PC-3 (cell line): ENCODE measurements at regions not wholly inside any gene's neighbourhood (a gene's known extent, or its start where the extent isn't known, plus 50 kb on each side); places are given as distances from the start of the nearest gene placed in this dataset.
A peak's percentile ranks its signal among the peaks of the same experiment; 100 is the strongest.

ENCODE experiments used
- ATAC-seq: fragments of 200-7000 bp; cut with Tn5 transposase; 2 replicates; pipeline ENCODE4 v1.9.1; 2020; ENCODE audit warnings: mild to moderate bottlenecking, moderate library complexity
- BruUV-seq: library from RNA; stranded (reverse); fragments of 400-500 nt; replicated peaks from 2 replicates; lab custom pipeline; 2021; lab: Mats Ljungman, UMichigan
- CTCF ChIA-PET: fragments of 300-600 bp; sonication (Branson Sonifier 250); formaldehyde crosslinking; loops from one replicate; lab custom pipeline; 2022; ENCODE audit warnings: antibody characterized with exemption; lab: Charles Lee
- POLR2A ChIA-PET: fragments of 300-600 bp; sonication (Branson Sonifier 250); formaldehyde crosslinking; loops from one replicate; lab custom pipeline; 2022; ENCODE audit warnings: antibody characterized with exemption; ENCODE audit not compliant: unreplicated experiment; lab: Charles Lee
- DNase-seq: peaks from one replicate; pipeline ENCODE4 v3.0.0-alpha.2; 2015
- H2AFZ ChIP-seq: fragments of 300-600 bp; sonication (generic); 2 replicates; pipeline ENCODE4 v1.6.0; 2016; ENCODE audit warnings: antibody characterized with exemption, low read length
- H3F3A ChIP-seq: fragments of 300-600 bp; sonication (generic); one replicate; pipeline ENCODE4 v1.6.0; 2017; ENCODE audit warnings: antibody characterized with exemption, low read length, control low read depth, mild to moderate bottlenecking; ENCODE audit not compliant: unreplicated experiment
- H3K27ac ChIP-seq: fragments of 300-600 bp; sonication (generic); 2 replicates; pipeline ENCODE4 v1.5.1; 2016; ENCODE audit warnings: mild to moderate bottlenecking, low read length
- H3K27me3 ChIP-seq: fragments of 300-600 bp; sonication (generic); 2 replicates; pipeline ENCODE4 v1.6.1; 2016; ENCODE audit warnings: low read length, mixed read lengths
- H3K36me3 ChIP-seq: fragments of 300-600 bp; sonication (generic); 2 replicates; pipeline ENCODE4 v1.6.1; 2016; ENCODE audit warnings: low read depth, mixed run types, low read length, mixed read lengths
- H3K4me1 ChIP-seq: fragments of 300-600 bp; sonication (generic); 2 replicates; pipeline ENCODE4 v1.5.1; 2016; ENCODE audit warnings: low read length; ENCODE audit not compliant: insufficient read depth
- H3K4me2 ChIP-seq: fragments of 300-600 bp; sonication (generic); 2 replicates; pipeline ENCODE4 v1.6.0; 2016; ENCODE audit warnings: low read length
- H3K4me3 ChIP-seq: fragments of 300-600 bp; sonication (generic); 2 replicates; pipeline ENCODE4 v1.5.1; 2016; ENCODE audit warnings: mild to moderate bottlenecking, low read length, mixed read lengths
- H3K79me2 ChIP-seq: fragments of 300-600 bp; sonication (generic); 2 replicates; pipeline ENCODE4 v1.6.1; 2017; ENCODE audit warnings: low read length, mixed read lengths
- H3K9ac ChIP-seq: fragments of 300-600 bp; sonication (generic); 2 replicates; pipeline ENCODE4 v1.6.0; 2016; ENCODE audit warnings: mild to moderate bottlenecking, low read length
- H3K9me2 ChIP-seq: fragments of 300-600 bp; sonication (generic); replicated peaks from 2 replicates; pipeline ENCODE4 v1.6.1; 2016; ENCODE audit warnings: mixed run types, low read length, mixed read lengths
- H3K9me3 ChIP-seq: fragments of 300-600 bp; sonication (generic); 2 replicates; pipeline ENCODE4 v1.6.1; 2016; ENCODE audit warnings: low read length, mixed read lengths
- H4K20me1 ChIP-seq: fragments of 300-600 bp; sonication (generic); 2 replicates; pipeline ENCODE4 v1.6.1; 2016; ENCODE audit warnings: low read length, mixed read lengths
- CTCF ChIP-seq: fragments of 300-600 bp; sonication (generic); conservative IDR thresholded peaks from 2 replicates; pipeline ENCODE4 v1.5.1; 2017; ENCODE audit warnings: antibody characterized with exemption, low read depth, mild to moderate bottlenecking, low read length
- EZH2 ChIP-seq: fragments of 300-600 bp; sonication (generic); IDR thresholded peaks from one replicate; pipeline ENCODE4 v1.6.1; 2017; ENCODE audit warnings: antibody characterized with exemption, mild to moderate bottlenecking, low read length; ENCODE audit not compliant: unreplicated experiment
- EZH2phosphoT487 ChIP-seq: fragments of 300-600 bp; sonication (generic); IDR thresholded peaks from 2 replicates; pipeline ENCODE4 v1.6.1; 2018; ENCODE audit warnings: mild to moderate bottlenecking, antibody characterized with exemption, low read length, borderline replicate concordance
- intact Hi-C: fragments of 100-400 bp; cut with micrococcal nuclease; formaldehyde crosslinking; loops from 2 replicates; pipeline ENCODE4 v1.9.0; 2023

DNA sequence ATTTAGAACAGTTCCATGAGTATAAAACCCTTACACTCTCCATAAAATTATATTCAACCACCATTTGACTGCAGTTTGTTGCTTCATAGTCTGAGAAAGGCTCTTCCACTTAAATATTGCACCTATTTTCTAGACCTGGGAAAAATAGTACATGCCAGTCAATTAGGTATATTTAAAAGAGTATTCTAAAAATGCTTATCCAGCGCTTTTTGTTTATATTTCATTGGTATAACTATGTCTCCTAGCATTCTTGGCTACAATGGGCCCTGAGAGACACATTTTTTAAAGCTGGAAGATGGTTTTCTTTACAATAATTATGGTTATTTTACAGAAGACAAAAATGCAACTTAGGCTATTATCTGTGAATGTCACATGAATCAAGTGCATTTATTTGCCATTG lies 439.4 kb downstream of the KCNJ18 start:
- Histone ChIP-seq H3K4me3 (no peak overlapping the region), H3K9ac (no peak overlapping the region), H3K79me2 (no peaks in the 10 kb centered on the region), H3K9me3 (peaks cover 33% of the 10 kb centered on the region), H3F3A (no peaks in the 10 kb centered on the region), H2AFZ (no peak overlapping the region), H3K36me3 (no peaks in the 10 kb centered on the region), H3K9me2 (no peaks in the 10 kb centered on the region), H3K4me2 (no peak overlapping the region), H4K20me1 (no peaks in the 10 kb centered on the region), H3K27ac (no peak overlapping the region), H3K27me3 (no peaks in the 10 kb centered on the region), H3K4me1 (no peaks in the 10 kb centered on the region)
- ATAC-seq: no peak
- ChIA-PET CTCF (interaction anchor here (0.6 kb wide), 1 partner anchor 154 kb away, joined by 4 read pairs; no protein-coding TSS in a partner anchor), POLR2A (no interaction called here)
- no peak for DNase-seq
- no peak for TF ChIP-seq EZH2
- TF ChIP-seq CTCF: no peak
- no peak for TF ChIP-seq EZH2phosphoT487
- no TSS peak for BruUV-seq
- intact Hi-C loops: no loop called here

DNA sequence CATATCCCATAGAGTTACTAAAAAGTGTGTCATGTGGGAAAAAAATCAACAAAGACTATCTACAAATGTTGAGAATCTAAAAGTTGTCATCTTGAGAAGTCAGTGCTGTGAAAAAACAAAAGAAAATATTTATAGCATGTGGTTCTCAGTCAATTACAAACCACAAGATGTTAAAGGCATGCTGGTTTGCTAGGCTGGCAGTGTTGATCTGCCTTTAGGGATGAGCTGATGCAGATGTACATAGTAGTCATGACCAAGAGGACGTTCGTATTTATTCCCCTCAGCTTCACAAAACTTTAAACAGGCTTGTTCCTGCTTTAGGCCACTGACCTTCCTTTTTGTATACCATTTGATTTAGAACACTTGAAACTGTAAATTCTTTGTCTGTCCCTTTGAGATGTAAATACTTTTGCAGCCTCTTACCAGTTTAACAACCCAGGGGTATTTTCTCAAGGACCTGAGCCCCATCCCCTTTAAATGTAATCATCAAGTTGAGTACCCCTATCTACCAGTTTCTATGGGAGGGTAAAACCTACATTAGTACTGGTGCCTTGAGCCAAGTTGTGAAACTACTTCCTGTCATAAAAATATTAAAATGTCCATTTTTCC lies 446.6 kb downstream of the KCNJ18 start:
- ATAC-seq: 0 out of 2 replicates have a peak, but pooled peaks have one; percentile 29
- peak; percentile 23 for DNase-seq
- H3K4me2 ChIP-seq: no peak overlapping the region
- no peaks in the 10 kb centered on the region for H3K36me3 ChIP-seq
- intact Hi-C loops: no loop called here
- no peak overlapping the region for H3K9ac ChIP-seq
- CTCF ChIA-PET: no interaction called here
- no peak overlapping the region for H3K4me3 ChIP-seq
- H3K9me3 ChIP-seq: peaks cover 51% of the 10 kb centered on the region
- no peaks in the 10 kb centered on the region for H4K20me1 ChIP-seq
- H3K9me2 ChIP-seq: no peaks in the 10 kb centered on the region
- no peak overlapping the region for H2AFZ ChIP-seq
- TF ChIP-seq CTCF (no peak), EZH2phosphoT487 (no peak), EZH2 (no peak)
- no peaks in the 10 kb centered on the region for H3F3A ChIP-seq
- no peaks in the 10 kb centered on the region for H3K4me1 ChIP-seq
- H3K27ac ChIP-seq: no peak overlapping the region
- no TSS peak for BruUV-seq
- H3K79me2 ChIP-seq: no peaks in the 10 kb centered on the region
- H3K27me3 ChIP-seq: no peaks in the 10 kb centered on the region
- POLR2A ChIA-PET: no interaction called here

- no TSS peak for BruUV-seq
- Histone ChIP-seq H3K27ac (no peak overlapping the region), H3K9me2 (no peaks in the 10 kb centered on the region), H3K9me3 (peaks cover 38% of the 10 kb centered on the region), H3F3A (no peaks in the 10 kb centered on the region), H3K4me3 (no peak overlapping the region), H4K20me1 (no peaks in the 10 kb centered on the region), H2AFZ (no peak overlapping the region), H3K4me1 (no peaks in the 10 kb centered on the region), H3K36me3 (no peaks in the 10 kb centered on the region), H3K9ac (no peak overlapping the region), H3K79me2 (no peaks in the 10 kb centered on the region), H3K27me3 (no peaks in the 10 kb centered on the region), H3K4me2 (no peak overlapping the region)
- ChIA-PET POLR2A (no interaction called here), CTCF (no interaction called here)
- DNase-seq (no peak), ATAC-seq (no peak)
- intact Hi-C loops: no loop called here
- no peak for TF ChIP-seq CTCF
- TF ChIP-seq EZH2phosphoT487: no peak
- no peak for TF ChIP-seq EZH2
Observed at GRCh38 chr17:22142091-22142490, 449.8 kb downstream of the KCNJ18 start.
